IMR-90 (cell line): ENCODE measurements at regions not wholly inside any gene's neighbourhood (a gene's known extent, or its start where the extent isn't known, plus 50 kb on each side); places are given as distances from the start of the nearest gene placed in this dataset.

ENCODE experiments used
- BHLHE40 ChIP-seq: fragments of 150-350 bp; IDR thresholded peaks from 2 replicates; pipeline ENCODE4 v1.6.1; 2016; ENCODE audit warnings: mild to moderate bottlenecking, low read depth, low read length
- CHD1 ChIP-seq: IDR thresholded peaks from 2 replicates; pipeline ENCODE4 v1.6.1; 2012; ENCODE audit warnings: low read depth, low read length, improper control_type of control experiment
- MAZ ChIP-seq: IDR thresholded peaks from 2 replicates; pipeline ENCODE4 v1.6.1; 2012; ENCODE audit warnings: low read depth, mild to moderate bottlenecking, low read length, improper control_type of control experiment, moderate library complexity, borderline replicate concordance
- MXI1 ChIP-seq: IDR thresholded peaks from 2 replicates; pipeline ENCODE4 v1.6.1; 2012; ENCODE audit warnings: low read depth, mild to moderate bottlenecking, low read length, moderate library complexity, borderline replicate concordance
- NFE2L2 ChIP-seq: fragments of 150-350 bp; IDR thresholded peaks from 2 replicates; pipeline ENCODE4 v1.6.1; 2016; ENCODE audit warnings: low read depth, mild to moderate bottlenecking, low read length
- POLR2A ChIP-seq: IDR thresholded peaks from 2 replicates; pipeline ENCODE4 v1.6.1; 2012; ENCODE audit warnings: mild to moderate bottlenecking, low read depth, low read length
- RCOR1 ChIP-seq: IDR thresholded peaks from 2 replicates; pipeline ENCODE4 v1.6.1; 2012; ENCODE audit warnings: mild to moderate bottlenecking, low read length, improper control_type of control experiment; ENCODE audit not compliant: insufficient replicate concordance
- RFX5 ChIP-seq: IDR thresholded peaks from 2 replicates; pipeline ENCODE4 v1.8.0; 2012; ENCODE audit warnings: low read depth, mild to moderate bottlenecking, low read length, moderate library complexity
- SMC3 ChIP-seq: fragments of 150-350 bp; IDR thresholded peaks from 2 replicates; pipeline ENCODE4 v1.6.1; 2016; ENCODE audit warnings: low read depth, mild to moderate bottlenecking, antibody characterized with exemption, low read length, moderate library complexity
- TF ChIP-seq, protein P1 (sequence below): conservative IDR thresholded peaks from 2 replicates; pipeline ENCODE4 v1.5.1; 2012; ENCODE audit warnings: mild to moderate bottlenecking, low read depth, low read length, improper control_type of control experiment
- TF ChIP-seq, protein P2 (sequence below): fragments of 150-350 bp; IDR thresholded peaks from 2 replicates; pipeline ENCODE4 v1.6.1; 2017; ENCODE audit warnings: mild to moderate bottlenecking, antibody characterized with exemption, low read length, low read depth

DNA sequence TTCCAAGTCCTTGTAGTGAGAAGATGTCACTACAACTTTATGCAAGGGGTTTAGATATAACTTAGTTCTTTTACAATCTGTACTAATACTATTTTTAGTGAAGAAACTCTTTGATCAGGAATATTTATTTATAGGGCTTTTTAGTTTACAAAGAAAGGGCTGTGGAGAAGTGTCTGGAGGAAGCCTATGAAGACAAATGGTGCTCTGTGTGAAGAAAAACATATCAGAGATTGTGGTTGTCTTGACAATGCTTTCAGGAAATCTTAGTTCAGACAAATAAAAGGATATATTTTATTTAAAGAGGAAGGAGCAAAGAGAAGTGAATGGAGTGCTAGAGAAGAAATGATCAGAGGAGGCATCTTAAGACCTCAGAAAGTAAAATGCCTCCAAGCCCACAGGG, 824.9 kb downstream of the DCDC2C start:
- TF ChIP-seq RFX5 (no peak), POLR2A (no peak), MXI1 (no peak), BHLHE40 (no peak), RCOR1 (no peak), MAZ (no peak), CHD1 (no peak), NFE2L2 (no peak), SMC3 (no peak)
- TF ChIP-seq, protein P1, sequence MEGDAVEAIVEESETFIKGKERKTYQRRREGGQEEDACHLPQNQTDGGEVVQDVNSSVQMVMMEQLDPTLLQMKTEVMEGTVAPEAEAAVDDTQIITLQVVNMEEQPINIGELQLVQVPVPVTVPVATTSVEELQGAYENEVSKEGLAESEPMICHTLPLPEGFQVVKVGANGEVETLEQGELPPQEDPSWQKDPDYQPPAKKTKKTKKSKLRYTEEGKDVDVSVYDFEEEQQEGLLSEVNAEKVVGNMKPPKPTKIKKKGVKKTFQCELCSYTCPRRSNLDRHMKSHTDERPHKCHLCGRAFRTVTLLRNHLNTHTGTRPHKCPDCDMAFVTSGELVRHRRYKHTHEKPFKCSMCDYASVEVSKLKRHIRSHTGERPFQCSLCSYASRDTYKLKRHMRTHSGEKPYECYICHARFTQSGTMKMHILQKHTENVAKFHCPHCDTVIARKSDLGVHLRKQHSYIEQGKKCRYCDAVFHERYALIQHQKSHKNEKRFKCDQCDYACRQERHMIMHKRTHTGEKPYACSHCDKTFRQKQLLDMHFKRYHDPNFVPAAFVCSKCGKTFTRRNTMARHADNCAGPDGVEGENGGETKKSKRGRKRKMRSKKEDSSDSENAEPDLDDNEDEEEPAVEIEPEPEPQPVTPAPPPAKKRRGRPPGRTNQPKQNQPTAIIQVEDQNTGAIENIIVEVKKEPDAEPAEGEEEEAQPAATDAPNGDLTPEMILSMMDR = no peak
- TF ChIP-seq, protein P2, sequence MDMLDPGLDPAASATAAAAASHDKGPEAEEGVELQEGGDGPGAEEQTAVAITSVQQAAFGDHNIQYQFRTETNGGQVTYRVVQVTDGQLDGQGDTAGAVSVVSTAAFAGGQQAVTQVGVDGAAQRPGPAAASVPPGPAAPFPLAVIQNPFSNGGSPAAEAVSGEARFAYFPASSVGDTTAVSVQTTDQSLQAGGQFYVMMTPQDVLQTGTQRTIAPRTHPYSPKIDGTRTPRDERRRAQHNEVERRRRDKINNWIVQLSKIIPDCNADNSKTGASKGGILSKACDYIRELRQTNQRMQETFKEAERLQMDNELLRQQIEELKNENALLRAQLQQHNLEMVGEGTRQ = no peak
